GM23248 (cell line): ENCODE measurements at regions not wholly inside any gene's neighbourhood (a gene's known extent, or its start where the extent isn't known, plus 50 kb on each side); places are given as distances from the start of the nearest gene placed in this dataset.
A peak's percentile ranks its signal among the peaks of the same experiment; 100 is the strongest.

Experiments used
- DNase-seq: peaks from one replicate; pipeline ENCODE4 v3.0.0-alpha.2; 2015
- H2AFZ ChIP-seq: fragments of 200-600 bp; sonication (generic); 2 replicates; pipeline ENCODE4 v1.6.1; 2016; ENCODE audit warnings: antibody characterized with exemption
- H3F3A ChIP-seq: fragments of 200-600 bp; sonication (generic); 2 replicates; pipeline ENCODE4 v1.6.1; 2016; ENCODE audit warnings: mild to moderate bottlenecking, antibody characterized with exemption, mixed run types; ENCODE audit not compliant: insufficient read depth
- H3K27ac ChIP-seq: fragments of 200-600 bp; sonication (generic); 2 replicates; pipeline ENCODE4 v1.5.1; 2016; ENCODE audit warnings: mild to moderate bottlenecking
- H3K27me3 ChIP-seq: fragments of 200-600 bp; sonication (generic); replicated peaks from 2 replicates; pipeline ENCODE4 v1.6.1; 2016; ENCODE audit warnings: mild to moderate bottlenecking; ENCODE audit not compliant: insufficient read depth
- H3K36me3 ChIP-seq: fragments of 200-600 bp; sonication (generic); 2 replicates; pipeline ENCODE4 v1.6.1; 2016; ENCODE audit warnings: low read depth, mild to moderate bottlenecking
- H3K4me1 ChIP-seq: fragments of 200-600 bp; sonication (generic); 2 replicates; pipeline ENCODE4 v1.6.1; 2016; ENCODE audit warnings: mild to moderate bottlenecking; ENCODE audit not compliant: insufficient read depth
- H3K4me2 ChIP-seq: fragments of 200-600 bp; sonication (generic); one replicate; pipeline ENCODE4 v1.6.1; 2016; ENCODE audit warnings: mild to moderate bottlenecking; ENCODE audit not compliant: unreplicated experiment
- H3K4me3 ChIP-seq: fragments of 200-600 bp; sonication (generic); 2 replicates; pipeline ENCODE4 v1.5.1; 2016; ENCODE audit warnings: mild to moderate bottlenecking
- H3K79me2 ChIP-seq: fragments of 200-600 bp; sonication (generic); 2 replicates; pipeline ENCODE4 v1.6.1; 2016; ENCODE audit warnings: mild to moderate bottlenecking; ENCODE audit not compliant: insufficient read depth
- H3K9ac ChIP-seq: fragments of 200-600 bp; sonication (generic); 2 replicates; pipeline ENCODE4 v1.6.1; 2016; ENCODE audit warnings: mild to moderate bottlenecking
- H3K9me2 ChIP-seq: fragments of 200-600 bp; sonication (generic); 2 replicates; pipeline ENCODE4 v1.6.1; 2016; ENCODE audit warnings: mixed run types, mild to moderate bottlenecking, moderate library complexity; ENCODE audit not compliant: insufficient read depth
- H3K9me3 ChIP-seq: fragments of 200-600 bp; sonication (generic); one replicate; pipeline ENCODE4 v1.6.1; 2017; ENCODE audit warnings: low read depth
- H4K20me1 ChIP-seq: fragments of 200-600 bp; sonication (generic); 2 replicates; pipeline ENCODE4 v1.6.0; 2016; ENCODE audit not compliant: insufficient read depth
- EZH2 ChIP-seq: fragments of 200-600 bp; sonication (generic); IDR thresholded peaks from 2 replicates; pipeline ENCODE4 v1.6.1; 2018; ENCODE audit warnings: antibody characterized with exemption, mild to moderate bottlenecking; ENCODE audit not compliant: insufficient read depth, poor library complexity, severe bottlenecking
- EZH2phosphoT487 ChIP-seq: fragments of 200-600 bp; sonication (generic); IDR thresholded peaks from 2 replicates; pipeline ENCODE4 v1.6.1; 2018; ENCODE audit warnings: antibody characterized with exemption, moderate library complexity, mild to moderate bottlenecking, low read depth; ENCODE audit not compliant: insufficient read depth
- WGBS, 2 experiments: methylation state at CpG; one replicate each; pipeline ENCODE4 v1.1.6; 2015 to 2017; ENCODE audit warnings: low lambda C conversion rate in 2 of 2, low coverage in 1 of 2; ENCODE audit errors: missing lambda C conversion rate in 2 of 2; 5-methylcytosine and 5-hydroxymethylcytosine counted together
- in situ Hi-C: fragments of 300-500 bp; cut with MboI; formaldehyde crosslinking; loops from 2 replicates; pipeline ENCODE4 v1.15.0; 2020

- Histone ChIP-seq H3K9me3 (no peaks in the 10 kb centered on the region), H3K79me2 (no peaks in the 10 kb centered on the region), H3K27me3 (no peaks in the 10 kb centered on the region), H3K4me1 (no peaks in the 10 kb centered on the region), H3K4me3 (no peak overlapping the region), H3F3A (no peaks in the 10 kb centered on the region), H3K9me2 (no peaks in the 10 kb centered on the region), H3K36me3 (no peaks in the 10 kb centered on the region), H3K27ac (no peak overlapping the region), H2AFZ (no peak overlapping the region), H4K20me1 (no peaks in the 10 kb centered on the region), H3K4me2 (no peak overlapping the region), H3K9ac (no peak overlapping the region)
- no peak for TF ChIP-seq EZH2
- in situ Hi-C loops = no loop called here
- WGBS, 2 experiments = 63 to 64% methylated on average over 2 of the region's 2 CpGs
- DNase-seq = no peak
These were observed 97.6 kb upstream of the CLMP start for GRCh38 chr11:123292647-123293046.

GRCh38 chr11:123291201-123291869, 96.3 kb upstream of the CLMP start:
- no peaks in the 10 kb centered on the region for H3K36me3 ChIP-seq
- no peaks in the 10 kb centered on the region for H3K9me2 ChIP-seq
- H3K9me3 ChIP-seq = no peaks in the 10 kb centered on the region
- H3K9ac ChIP-seq = no peak overlapping the region
- no peak overlapping the region for H3K4me2 ChIP-seq
- no peaks in the 10 kb centered on the region for H3F3A ChIP-seq
- TF ChIP-seq EZH2phosphoT487 (no peak), EZH2 (no peak)
- in situ Hi-C loops = no loop called here
- H3K79me2 ChIP-seq = no peaks in the 10 kb centered on the region
- H3K4me1 ChIP-seq = no peaks in the 10 kb centered on the region
- no peaks in the 10 kb centered on the region for H4K20me1 ChIP-seq
- no peak overlapping the region for H2AFZ ChIP-seq
- H3K4me3 ChIP-seq = no peak overlapping the region
- 84% methylated on average over 7 of the region's 7 CpGs for WGBS, 2 experiments
- no peak overlapping the region for H3K27ac ChIP-seq
- DNase-seq = no peak
- no peaks in the 10 kb centered on the region for H3K27me3 ChIP-seq

- no peak overlapping the region for H3K4me3 ChIP-seq
- no peak overlapping the region for H3K4me2 ChIP-seq
- H3K27me3 ChIP-seq = peaks cover 26% of the 10 kb centered on the region
- H4K20me1 ChIP-seq = no peaks in the 10 kb centered on the region
- no peak overlapping the region for H2AFZ ChIP-seq
- no peaks in the 10 kb centered on the region for H3K4me1 ChIP-seq
- no peaks in the 10 kb centered on the region for H3K9me2 ChIP-seq
- 43% methylated on average over 3 of the region's 3 CpGs for WGBS, 2 experiments
- H3K27ac ChIP-seq = no peak overlapping the region
- H3F3A ChIP-seq = no peaks in the 10 kb centered on the region
- H3K36me3 ChIP-seq = no peaks in the 10 kb centered on the region
- H3K9me3 ChIP-seq = no peaks in the 10 kb centered on the region
- peak; percentile 67 for DNase-seq
- TF ChIP-seq EZH2phosphoT487 = no peak
- no peak for TF ChIP-seq EZH2
- in situ Hi-C loops = no loop called here
- H3K9ac ChIP-seq = no peak overlapping the region
- H3K79me2 ChIP-seq = no peaks in the 10 kb centered on the region
These were observed 91.7 kb upstream of the CLMP start for GRCh38 chr11:123286761-123287160.

- Histone ChIP-seq H3K79me2 (no peaks in the 10 kb centered on the region), H3K9me2 (no peaks in the 10 kb centered on the region), H2AFZ (no peak overlapping the region), H3K27me3 (peaks cover 28% of the 10 kb centered on the region), H3K9ac (no peak overlapping the region), H3K4me1 (no peaks in the 10 kb centered on the region), H3F3A (no peaks in the 10 kb centered on the region), H4K20me1 (no peaks in the 10 kb centered on the region), H3K9me3 (no peaks in the 10 kb centered on the region), H3K4me3 (no peak overlapping the region), H3K4me2 (no peak overlapping the region), H3K36me3 (no peaks in the 10 kb centered on the region), H3K27ac (no peak overlapping the region)
- no peak for TF ChIP-seq EZH2
- TF ChIP-seq EZH2phosphoT487 = no peak
- WGBS, 2 experiments = 53 to 65% methylated on average over 5 of the region's 5 CpGs
- DNase-seq = no peak
- in situ Hi-C loops = no loop called here
These were observed 91.2 kb upstream of the CLMP start for GRCh38 chr11:123286255-123286654.

- peaks cover 28% of the 10 kb centered on the region for H3K27me3 ChIP-seq
- H2AFZ ChIP-seq = no peak overlapping the region
- H3K4me3 ChIP-seq = no peak overlapping the region
- no peaks in the 10 kb centered on the region for H3K4me1 ChIP-seq
- no peak for DNase-seq
- TF ChIP-seq EZH2 (no peak), EZH2phosphoT487 (no peak)
- WGBS, 2 experiments = 55 to 65% methylated on average over 2 of the region's 2 CpGs
- no peak overlapping the region for H3K4me2 ChIP-seq
- no peaks in the 10 kb centered on the region for H3F3A ChIP-seq
- no peaks in the 10 kb centered on the region for H3K9me3 ChIP-seq
- no peak overlapping the region for H3K27ac ChIP-seq
- no peaks in the 10 kb centered on the region for H3K36me3 ChIP-seq
- H3K9me2 ChIP-seq = no peaks in the 10 kb centered on the region
- H3K9ac ChIP-seq = no peak overlapping the region
- no peaks in the 10 kb centered on the region for H3K79me2 ChIP-seq
- in situ Hi-C loops = no loop called here
- H4K20me1 ChIP-seq = no peaks in the 10 kb centered on the region
These were observed 89.4 kb upstream of the CLMP start for GRCh38 chr11:123284454-123284853.
